Keratinocyte (primary cell): ENCODE measurements at regions not wholly inside any gene's neighbourhood (a gene's known extent, or its start where the extent isn't known, plus 50 kb on each side); places are given as distances from the start of the nearest gene placed in this dataset.

Source experiments
- CTCF ChIP-seq, 3 experiments: IDR thresholded peaks in 1 of 3; conservative IDR thresholded peaks in 1 of 3; optimal IDR thresholded peaks in 1 of 3; 2 replicates in 2 of 3; 3 replicates in 1 of 3; pipeline versions ENCODE3 to v1.5.1; 2011; ENCODE audit warnings: low read length in 3 of 3, mild to moderate bottlenecking in 3 of 3, moderate library complexity in 2 of 3, control low read depth in 1 of 3, inconsistent platforms in 1 of 3; ENCODE audit not compliant: insufficient read depth in 2 of 3; ENCODE audit errors: extremely low read depth in 1 of 3
- EZH2 ChIP-seq: IDR thresholded peaks from one replicate; pipeline ENCODE4 v1.6.1; 2012; ENCODE audit warnings: inconsistent platforms, mild to moderate bottlenecking, low read length, moderate library complexity

DNA sequence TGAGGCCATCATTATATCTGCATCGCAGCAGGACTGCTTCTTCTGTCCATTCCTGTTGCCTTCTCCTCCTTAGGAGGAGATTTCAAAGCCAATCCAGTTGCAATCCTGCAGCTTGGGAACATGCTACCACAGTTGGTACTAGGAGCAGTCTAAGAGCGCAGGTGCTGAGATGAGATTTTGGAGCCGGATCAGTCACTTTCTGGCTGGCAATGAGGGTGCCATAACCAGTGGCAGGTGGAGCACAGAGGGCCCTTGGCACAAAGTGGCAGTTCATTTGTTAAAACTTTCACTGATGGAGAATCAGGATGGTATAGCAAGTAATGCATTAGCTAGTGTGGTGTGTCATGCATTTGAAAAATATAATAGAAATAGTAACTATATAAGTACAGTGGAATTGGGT, 173.7 kb upstream of the ATP5MC3 start:
- TF ChIP-seq CTCF (optimal IDR thresholded peaks at IDR 0.05 in 1 of 3, IDR thresholded peaks at IDR 0.05 in 1 of 3, conservative IDR thresholded peaks at IDR 0.05 in 1 of 3; ENCODE audit: extremely low read depth in 1 of 3, insufficient read depth in 2 of 3, low read length in 3 of 3), result no peak
- no peak for TF ChIP-seq EZH2
